ENCODE measurements at regions not wholly inside any gene's neighbourhood (a gene's known extent, or its start where the extent isn't known, plus 50 kb on each side); places are given as distances from the start of the nearest gene placed in this dataset.
"Not testable (repeated sequence)": the region's sequence is repeated elsewhere in the genome, so short reads cannot be mapped to it uniquely, and the experiment has no call there.

- no peak for DNase-seq (ENCODE audit: extremely low read depth, low read depth, low spot score)
Measured at GRCh38 chr5:167290478-167290877, 1001.0 kb upstream of the WWC1 start.

GRCh38 chr5:167294882-167295680 lies 996.4 kb upstream of the WWC1 start:
- DNase-seq (ENCODE audit: extremely low read depth, low read depth, low spot score), result peak; percentile 71

GRCh38 chr5:167295681-167296005 lies 995.8 kb upstream of the WWC1 start:
- no peak for DNase-seq (ENCODE audit: extremely low read depth, low read depth, low spot score)

GRCh38 chr5:167296066-167296465 lies 995.4 kb upstream of the WWC1 start:
- DNase-seq (ENCODE audit: extremely low read depth, low read depth, low spot score), result no peak

- DNase-seq (ENCODE audit: extremely low read depth, low read depth, low spot score), result no peak
Measured at GRCh38 chr5:167296661-167297060, 994.8 kb upstream of the WWC1 start.

- not testable (repeated sequence) for DNase-seq (ENCODE audit: extremely low read depth, low read depth, low spot score)
Measured at GRCh38 chr5:167299861-167300260, 991.6 kb upstream of the WWC1 start.

- DNase-seq (ENCODE audit: extremely low read depth, low read depth, low spot score), result no peak
Measured at GRCh38 chr5:167303582-167303981, 987.9 kb upstream of the WWC1 start.

- no peak for DNase-seq (ENCODE audit: extremely low read depth, low read depth, low spot score)
Measured at GRCh38 chr5:167304834-167305469, 986.5 kb upstream of the WWC1 start.

- no peak for DNase-seq (ENCODE audit: extremely low read depth, low read depth, low spot score)
Measured at GRCh38 chr5:167305591-167306213, 985.7 kb upstream of the WWC1 start.

- no peak for DNase-seq (ENCODE audit: extremely low read depth, low read depth, low spot score)
Measured at GRCh38 chr5:167307042-167307441, 984.4 kb upstream of the WWC1 start.

GRCh38 chr5:167308466-167308865 lies 983.0 kb upstream of the WWC1 start:
- DNase-seq (ENCODE audit: extremely low read depth, low read depth, low spot score), result no peak

GRCh38 chr5:167309941-167310517 lies 981.4 kb upstream of the WWC1 start:
- no peak for DNase-seq (ENCODE audit: extremely low read depth, low read depth, low spot score)

GRCh38 chr5:167311340-167311739 lies 980.1 kb upstream of the WWC1 start:
- no peak for DNase-seq (ENCODE audit: extremely low read depth, low read depth, low spot score)

- no peak for DNase-seq (ENCODE audit: extremely low read depth, low read depth, low spot score)
Measured at GRCh38 chr5:167312225-167312624, 979.2 kb upstream of the WWC1 start.

- DNase-seq (ENCODE audit: extremely low read depth, low read depth, low spot score), result no peak
Measured at GRCh38 chr5:167315762-167316161, 975.7 kb upstream of the WWC1 start.

- DNase-seq (ENCODE audit: extremely low read depth, low read depth, low spot score), result no peak
Measured at GRCh38 chr5:167317884-167318283, 973.6 kb upstream of the WWC1 start.

GRCh38 chr5:167319243-167319642 lies 972.2 kb upstream of the WWC1 start:
- DNase-seq (ENCODE audit: extremely low read depth, low read depth, low spot score), result no peak

GRCh38 chr5:167320019-167320418 lies 971.4 kb upstream of the WWC1 start:
- DNase-seq (ENCODE audit: extremely low read depth, low read depth, low spot score), result no peak

GRCh38 chr5:167332309-167332708 lies 959.1 kb upstream of the WWC1 start:
- no peak for DNase-seq (ENCODE audit: extremely low read depth, low read depth, low spot score)

- no peak for DNase-seq (ENCODE audit: extremely low read depth, low read depth, low spot score)
Measured at GRCh38 chr5:167336161-167336560, 955.3 kb upstream of the WWC1 start.

GRCh38 chr5:167339205-167339604 lies 952.2 kb upstream of the WWC1 start:
- no peak for DNase-seq (ENCODE audit: extremely low read depth, low read depth, low spot score)

- no peak for DNase-seq (ENCODE audit: extremely low read depth, low read depth, low spot score)
Measured at GRCh38 chr5:167346461-167346860, 945.0 kb upstream of the WWC1 start.
